ENCODE measurements at regions not wholly inside any gene's neighbourhood (a gene's known extent, or its start where the extent isn't known, plus 50 kb on each side); places are given as distances from the start of the nearest gene placed in this dataset.

DNA sequence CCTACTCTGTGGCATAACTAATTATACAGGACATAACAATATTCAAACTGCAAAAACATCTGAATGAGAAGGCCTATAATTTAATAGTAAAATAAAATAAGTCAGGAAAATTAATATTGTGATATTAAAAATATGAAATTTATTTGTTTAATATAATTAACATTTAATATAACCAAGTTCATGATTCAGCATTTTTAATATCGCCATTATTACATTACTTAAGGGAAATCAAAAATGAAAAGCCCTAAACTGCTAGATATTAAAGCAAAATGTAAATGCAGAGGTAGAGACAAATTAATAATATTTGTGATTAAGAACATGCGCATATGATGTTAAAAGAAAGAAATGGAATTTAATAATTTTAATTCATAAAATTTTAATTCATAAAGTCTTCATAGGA lies 683.4 kb upstream of the EYS start:
- TF ChIP-seq, protein P1, sequence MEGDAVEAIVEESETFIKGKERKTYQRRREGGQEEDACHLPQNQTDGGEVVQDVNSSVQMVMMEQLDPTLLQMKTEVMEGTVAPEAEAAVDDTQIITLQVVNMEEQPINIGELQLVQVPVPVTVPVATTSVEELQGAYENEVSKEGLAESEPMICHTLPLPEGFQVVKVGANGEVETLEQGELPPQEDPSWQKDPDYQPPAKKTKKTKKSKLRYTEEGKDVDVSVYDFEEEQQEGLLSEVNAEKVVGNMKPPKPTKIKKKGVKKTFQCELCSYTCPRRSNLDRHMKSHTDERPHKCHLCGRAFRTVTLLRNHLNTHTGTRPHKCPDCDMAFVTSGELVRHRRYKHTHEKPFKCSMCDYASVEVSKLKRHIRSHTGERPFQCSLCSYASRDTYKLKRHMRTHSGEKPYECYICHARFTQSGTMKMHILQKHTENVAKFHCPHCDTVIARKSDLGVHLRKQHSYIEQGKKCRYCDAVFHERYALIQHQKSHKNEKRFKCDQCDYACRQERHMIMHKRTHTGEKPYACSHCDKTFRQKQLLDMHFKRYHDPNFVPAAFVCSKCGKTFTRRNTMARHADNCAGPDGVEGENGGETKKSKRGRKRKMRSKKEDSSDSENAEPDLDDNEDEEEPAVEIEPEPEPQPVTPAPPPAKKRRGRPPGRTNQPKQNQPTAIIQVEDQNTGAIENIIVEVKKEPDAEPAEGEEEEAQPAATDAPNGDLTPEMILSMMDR (IDR thresholded peaks at IDR 0.05), result no peak
- Mint-ChIP-seq H3K36me3 (ENCODE audit: low read depth) (no peaks in the 10 kb centered on the region), H3K27me3 (ENCODE audit: low read depth, poor library complexity) (peaks cover 4% of the 10 kb centered on the region), H3K27ac (no peak overlapping the region), H3K4me1 (no peaks in the 10 kb centered on the region), H3K4me3 (no peak overlapping the region), H3K9me3 (peaks cover 13% of the 10 kb centered on the region)
- DNase-seq, result no peak

DNA sequence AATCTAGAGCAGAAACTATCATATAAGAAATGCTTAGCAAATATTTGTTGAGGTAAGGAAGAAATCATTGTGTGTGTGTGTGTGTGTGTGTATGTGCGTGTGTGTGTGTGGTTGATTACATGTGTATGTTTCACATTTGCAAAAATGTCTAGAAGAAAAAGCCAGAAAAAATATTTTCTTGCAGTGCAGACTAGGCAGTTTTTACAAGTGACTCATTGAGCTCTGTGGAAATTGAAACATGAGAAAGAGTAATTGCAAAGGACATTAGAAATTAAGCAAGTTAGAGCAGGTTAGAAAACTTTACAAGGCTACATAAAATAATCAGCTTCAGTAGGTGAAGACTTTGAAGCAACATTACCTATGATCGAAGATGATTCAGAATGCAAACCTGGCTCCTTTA lies 669.0 kb upstream of the EYS start:
- no peak overlapping the region for H3K4me3 Mint-ChIP-seq
- H3K27ac Mint-ChIP-seq, result no peak overlapping the region
- H3K36me3 Mint-ChIP-seq (ENCODE audit: low read depth), result no peaks in the 10 kb centered on the region
- H3K9me3 Mint-ChIP-seq, result no peaks in the 10 kb centered on the region
- TF ChIP-seq, protein P1 (IDR thresholded peaks at IDR 0.05), result no peak
- no peaks in the 10 kb centered on the region for H3K4me1 Mint-ChIP-seq
- no peak for DNase-seq
- peaks cover 3% of the 10 kb centered on the region for H3K27me3 Mint-ChIP-seq (ENCODE audit: low read depth, poor library complexity)

DNA sequence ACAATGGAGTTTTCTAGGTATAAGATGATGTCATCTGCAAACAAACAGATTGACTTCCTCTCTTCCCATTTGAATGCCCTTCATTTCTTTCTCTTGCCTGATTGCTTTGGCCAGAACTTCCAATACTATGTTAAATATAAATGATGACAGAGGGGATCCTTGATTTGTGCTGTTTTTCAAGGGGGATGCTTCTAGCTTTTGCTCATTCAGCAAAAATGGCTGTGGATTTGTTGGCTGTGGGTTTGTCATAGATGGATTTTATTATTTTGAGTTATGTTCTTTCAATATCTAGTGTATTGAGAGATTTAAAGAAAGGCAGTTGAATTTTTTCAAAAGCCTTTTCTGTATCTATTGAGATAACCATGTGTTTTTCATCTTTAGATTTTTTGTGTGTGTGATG lies 662.4 kb upstream of the EYS start:
- H3K4me1 Mint-ChIP-seq, result no peaks in the 10 kb centered on the region
- no peaks in the 10 kb centered on the region for H3K9me3 Mint-ChIP-seq
- TF ChIP-seq, protein P1 (IDR thresholded peaks at IDR 0.05), result no peak
- DNase-seq, result no peak
- H3K4me3 Mint-ChIP-seq, result no peak overlapping the region
- no peak overlapping the region for H3K27ac Mint-ChIP-seq
- H3K36me3 Mint-ChIP-seq (ENCODE audit: low read depth), result no peaks in the 10 kb centered on the region
- no peaks in the 10 kb centered on the region for H3K27me3 Mint-ChIP-seq (ENCODE audit: low read depth, poor library complexity)

DNA sequence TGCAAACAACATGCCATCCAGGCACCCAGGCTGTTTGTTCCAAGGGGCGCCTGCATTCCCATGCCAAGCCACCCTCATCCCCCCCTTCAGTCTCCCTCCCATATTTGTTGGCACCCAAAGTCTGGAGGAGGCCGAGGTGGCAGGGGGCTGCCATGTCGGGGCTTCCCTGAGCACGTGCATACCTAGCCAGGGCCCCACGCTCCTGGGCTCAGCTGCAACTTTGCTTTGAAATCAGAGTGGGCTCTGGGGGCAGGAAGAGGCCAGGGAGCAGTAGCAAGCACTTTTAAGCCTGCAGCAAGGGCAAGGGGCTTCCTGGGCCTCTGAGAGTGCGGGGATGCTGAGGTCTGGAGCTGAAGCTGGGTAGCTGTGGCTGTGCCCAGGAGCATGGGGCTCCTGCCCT lies 655.9 kb upstream of the EYS start:
- Mint-ChIP-seq H3K4me3 (no peak overlapping the region), H3K27ac (no peak overlapping the region), H3K9me3 (peaks cover 3% of the 10 kb centered on the region), H3K27me3 (ENCODE audit: low read depth, poor library complexity) (peaks cover 3% of the 10 kb centered on the region), H3K4me1 (no peaks in the 10 kb centered on the region), H3K36me3 (ENCODE audit: low read depth) (no peaks in the 10 kb centered on the region)
- no peak for DNase-seq
- TF ChIP-seq, protein P1 (IDR thresholded peaks at IDR 0.05), result no peak

DNA sequence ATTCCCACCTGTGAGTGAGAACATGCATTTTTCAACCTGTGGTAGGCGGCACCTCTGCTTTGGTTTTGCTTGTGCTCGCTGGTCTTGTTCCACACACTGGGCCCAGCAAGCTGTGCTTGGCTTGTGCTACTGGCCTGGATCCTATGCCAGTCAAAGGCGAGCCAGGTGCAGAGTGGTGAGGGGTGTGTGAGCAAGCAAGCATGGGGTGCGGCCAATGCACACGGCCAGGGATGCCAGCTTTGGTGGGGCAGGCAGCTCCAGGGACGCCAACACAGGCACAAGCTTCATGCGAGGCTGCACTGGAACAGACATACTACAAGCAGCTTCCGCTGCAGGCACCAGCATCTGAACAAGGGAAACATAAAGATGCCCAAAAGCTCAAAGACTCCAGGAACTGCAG lies 654.9 kb upstream of the EYS start:
- H3K36me3 Mint-ChIP-seq (ENCODE audit: low read depth), result no peaks in the 10 kb centered on the region
- H3K9me3 Mint-ChIP-seq, result peaks cover 3% of the 10 kb centered on the region
- no peak overlapping the region for H3K27ac Mint-ChIP-seq
- H3K27me3 Mint-ChIP-seq (ENCODE audit: low read depth, poor library complexity), result peaks cover 3% of the 10 kb centered on the region
- no peaks in the 10 kb centered on the region for H3K4me1 Mint-ChIP-seq
- TF ChIP-seq, protein P1 (IDR thresholded peaks at IDR 0.05), result no peak
- DNase-seq, result no peak
- H3K4me3 Mint-ChIP-seq, result no peak overlapping the region

DNA sequence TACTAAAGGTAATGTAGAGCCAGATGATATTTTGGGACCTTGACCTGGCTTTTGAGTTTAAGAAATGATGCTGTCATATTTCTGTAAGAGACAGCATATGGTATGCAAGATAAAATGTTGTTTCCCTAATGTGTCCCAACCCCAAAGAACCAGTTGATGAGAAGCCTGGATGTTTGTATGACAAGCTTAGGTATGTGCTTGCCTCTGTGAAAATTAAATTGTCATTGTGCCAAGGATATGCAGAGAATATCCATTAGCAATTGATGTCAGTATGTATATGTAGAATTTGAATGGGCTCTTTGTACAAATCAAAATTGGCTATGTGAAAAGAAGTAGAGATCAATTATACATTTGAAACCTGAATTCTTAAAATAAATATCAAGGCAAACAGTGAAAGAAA lies 650.8 kb upstream of the EYS start:
- H3K36me3 Mint-ChIP-seq (ENCODE audit: low read depth), result no peaks in the 10 kb centered on the region
- peaks cover 3% of the 10 kb centered on the region for H3K9me3 Mint-ChIP-seq
- H3K4me3 Mint-ChIP-seq, result no peak overlapping the region
- TF ChIP-seq, protein P1 (IDR thresholded peaks at IDR 0.05), result no peak
- H3K4me1 Mint-ChIP-seq, result no peaks in the 10 kb centered on the region
- H3K27me3 Mint-ChIP-seq (ENCODE audit: low read depth, poor library complexity), result peaks cover 3% of the 10 kb centered on the region
- no peak for DNase-seq
- H3K27ac Mint-ChIP-seq, result no peak overlapping the region
